ENCODE measurements at regions not wholly inside any gene's neighbourhood (a gene's known extent, or its start where the extent isn't known, plus 50 kb on each side); places are given as distances from the start of the nearest gene placed in this dataset.

GRCh38 chr14:97655169-97655948 is 858.2 kb downstream of the VRK1 start:
- Histone ChIP-seq H3K4me1 (ENCODE audit: control insufficient read depth in 2 of 2, insufficient read depth in 2 of 2, low read length in 2 of 2) (peaks cover 6 to 31% of the 10 kb centered on the region in 2 donors), H3K27me3 (ENCODE audit: control insufficient read depth in 2 of 2, insufficient read depth in 1 of 2, low read length in 1 of 2) (no peaks in the 10 kb centered on the region), H3K27ac (ENCODE audit: low read depth in 1 of 2, low read length in 1 of 2) (no peak overlapping the region), H3K4me3 (ENCODE audit: low read length in 2 of 2) (no peak overlapping the region), H3K9me3 (ENCODE audit: control insufficient read depth in 2 of 2, insufficient read depth in 1 of 2, low read length in 1 of 2) (no peaks in the 10 kb centered on the region), H3K36me3 (ENCODE audit: control insufficient read depth in 2 of 2, insufficient read depth in 2 of 2, low read length in 1 of 2) (no peaks in the 10 kb centered on the region)
- DNase-seq (ENCODE audit: low read depth in 6 of 9, low spot score in 9 of 9) = peak in 3 of 9 donors; percentile 15 to 42 (median 21)
- WGBS = 78% methylated on average over 5 of the region's 5 CpGs

- Histone ChIP-seq H3K27me3 (ENCODE audit: control insufficient read depth in 2 of 2, insufficient read depth in 1 of 2, low read length in 1 of 2) (no peaks in the 10 kb centered on the region), H3K4me1 (ENCODE audit: control insufficient read depth in 2 of 2, insufficient read depth in 2 of 2, low read length in 2 of 2) (peaks cover 6 to 31% of the 10 kb centered on the region in 2 donors), H3K27ac (ENCODE audit: low read depth in 1 of 2, low read length in 1 of 2) (no peak overlapping the region), H3K36me3 (ENCODE audit: control insufficient read depth in 2 of 2, insufficient read depth in 2 of 2, low read length in 1 of 2) (no peaks in the 10 kb centered on the region), H3K4me3 (ENCODE audit: low read length in 2 of 2) (no peak overlapping the region), H3K9me3 (ENCODE audit: control insufficient read depth in 2 of 2, insufficient read depth in 1 of 2, low read length in 1 of 2) (no peaks in the 10 kb centered on the region)
- WGBS = 97% methylated on average over 2 of the region's 2 CpGs
- DNase-seq (ENCODE audit: low read depth in 6 of 9, low spot score in 9 of 9) = no peak
Measured at GRCh38 chr14:97657609-97658008, 860.4 kb downstream of the VRK1 start.

- no peaks in the 10 kb centered on the region for H3K9me3 ChIP-seq (ENCODE audit: control insufficient read depth in 2 of 2, insufficient read depth in 1 of 2, low read length in 1 of 2)
- no peaks in the 10 kb centered on the region for H3K27me3 ChIP-seq (ENCODE audit: control insufficient read depth in 2 of 2, insufficient read depth in 1 of 2, low read length in 1 of 2)
- H3K4me3 ChIP-seq (ENCODE audit: low read length in 2 of 2) = no peak overlapping the region
- DNase-seq (ENCODE audit: low read depth in 6 of 9, low spot score in 9 of 9) = no peak
- H3K4me1 ChIP-seq (ENCODE audit: control insufficient read depth in 2 of 2, insufficient read depth in 2 of 2, low read length in 2 of 2) = peaks cover 3 to 11% of the 10 kb centered on the region in 2 donors
- no peaks in the 10 kb centered on the region for H3K36me3 ChIP-seq (ENCODE audit: control insufficient read depth in 2 of 2, insufficient read depth in 2 of 2, low read length in 1 of 2)
- 95% methylated on average over 6 of the region's 6 CpGs for WGBS
- H3K27ac ChIP-seq (ENCODE audit: low read depth in 1 of 2, low read length in 1 of 2) = no peak overlapping the region
Measured at GRCh38 chr14:97687944-97688630, 890.9 kb downstream of the VRK1 start.

- H3K4me3 ChIP-seq (ENCODE audit: low read length in 2 of 2) = no peak overlapping the region
- 97% methylated on average over 11 of the region's 11 CpGs for WGBS
- H3K9me3 ChIP-seq (ENCODE audit: control insufficient read depth in 2 of 2, insufficient read depth in 1 of 2, low read length in 1 of 2) = no peaks in the 10 kb centered on the region
- no peak for DNase-seq (ENCODE audit: low read depth in 6 of 9, low spot score in 9 of 9)
- no peaks in the 10 kb centered on the region for H3K36me3 ChIP-seq (ENCODE audit: control insufficient read depth in 2 of 2, insufficient read depth in 2 of 2, low read length in 1 of 2)
- no peaks in the 10 kb centered on the region for H3K27me3 ChIP-seq (ENCODE audit: control insufficient read depth in 2 of 2, insufficient read depth in 1 of 2, low read length in 1 of 2)
- peak overlapping the region in 1 of 2 donors; percentile 2 for H3K27ac ChIP-seq (ENCODE audit: low read depth in 1 of 2, low read length in 1 of 2)
- H3K4me1 ChIP-seq (ENCODE audit: control insufficient read depth in 2 of 2, insufficient read depth in 2 of 2, low read length in 2 of 2) = peaks cover 3 to 12% of the 10 kb centered on the region in 2 donors
Measured at GRCh38 chr14:97688631-97689336, 891.6 kb downstream of the VRK1 start.

- Histone ChIP-seq H3K36me3 (ENCODE audit: control insufficient read depth in 2 of 2, insufficient read depth in 2 of 2, low read length in 1 of 2) (peaks cover 0 to 7% of the 10 kb centered on the region in 2 donors), H3K4me3 (ENCODE audit: low read length in 2 of 2) (no peak overlapping the region), H3K27ac (ENCODE audit: low read depth in 1 of 2, low read length in 1 of 2) (no peak overlapping the region), H3K9me3 (ENCODE audit: control insufficient read depth in 2 of 2, insufficient read depth in 1 of 2, low read length in 1 of 2) (no peaks in the 10 kb centered on the region), H3K4me1 (ENCODE audit: control insufficient read depth in 2 of 2, insufficient read depth in 2 of 2, low read length in 2 of 2) (peaks cover 0 to 4% of the 10 kb centered on the region in 2 donors), H3K27me3 (ENCODE audit: control insufficient read depth in 2 of 2, insufficient read depth in 1 of 2, low read length in 1 of 2) (no peaks in the 10 kb centered on the region)
- 81% methylated on average over 6 of the region's 6 CpGs for WGBS
- DNase-seq (ENCODE audit: low read depth in 6 of 9, low spot score in 9 of 9) = no peak
Measured at GRCh38 chr14:97692084-97692483, 894.9 kb downstream of the VRK1 start.

GRCh38 chr14:97695456-97695981 is 898.3 kb downstream of the VRK1 start:
- no peak overlapping the region for H3K27ac ChIP-seq (ENCODE audit: low read depth in 1 of 2, low read length in 1 of 2)
- no peaks in the 10 kb centered on the region for H3K27me3 ChIP-seq (ENCODE audit: control insufficient read depth in 2 of 2, insufficient read depth in 1 of 2, low read length in 1 of 2)
- peaks cover 0 to 11% of the 10 kb centered on the region in 2 donors for H3K9me3 ChIP-seq (ENCODE audit: control insufficient read depth in 2 of 2, insufficient read depth in 1 of 2, low read length in 1 of 2)
- H3K4me3 ChIP-seq (ENCODE audit: low read length in 2 of 2) = no peak overlapping the region
- DNase-seq (ENCODE audit: low read depth in 6 of 9, low spot score in 9 of 9) = no peak
- 97% methylated on average over 5 of the region's 5 CpGs for WGBS
- peaks cover 0 to 13% of the 10 kb centered on the region in 2 donors for H3K4me1 ChIP-seq (ENCODE audit: control insufficient read depth in 2 of 2, insufficient read depth in 2 of 2, low read length in 2 of 2)
- H3K36me3 ChIP-seq (ENCODE audit: control insufficient read depth in 2 of 2, insufficient read depth in 2 of 2, low read length in 1 of 2) = peaks cover 0 to 27% of the 10 kb centered on the region in 2 donors

GRCh38 chr14:97697772-97698171 is 900.6 kb downstream of the VRK1 start:
- WGBS = 52% methylated on average over 2 of the region's 2 CpGs
- H3K27ac ChIP-seq (ENCODE audit: low read depth in 1 of 2, low read length in 1 of 2) = no peak overlapping the region
- H3K36me3 ChIP-seq (ENCODE audit: control insufficient read depth in 2 of 2, insufficient read depth in 2 of 2, low read length in 1 of 2) = peaks cover 0 to 27% of the 10 kb centered on the region in 2 donors
- peaks cover 0 to 11% of the 10 kb centered on the region in 2 donors for H3K9me3 ChIP-seq (ENCODE audit: control insufficient read depth in 2 of 2, insufficient read depth in 1 of 2, low read length in 1 of 2)
- peaks cover 5 to 22% of the 10 kb centered on the region in 2 donors for H3K4me1 ChIP-seq (ENCODE audit: control insufficient read depth in 2 of 2, insufficient read depth in 2 of 2, low read length in 2 of 2)
- H3K27me3 ChIP-seq (ENCODE audit: control insufficient read depth in 2 of 2, insufficient read depth in 1 of 2, low read length in 1 of 2) = no peaks in the 10 kb centered on the region
- no peak overlapping the region for H3K4me3 ChIP-seq (ENCODE audit: low read length in 2 of 2)
- DNase-seq (ENCODE audit: low read depth in 6 of 9, low spot score in 9 of 9) = no peak

GRCh38 chr14:97699026-97699425 is 901.8 kb downstream of the VRK1 start:
- peaks cover 10 to 31% of the 10 kb centered on the region in 2 donors for H3K4me1 ChIP-seq (ENCODE audit: control insufficient read depth in 2 of 2, insufficient read depth in 2 of 2, low read length in 2 of 2)
- no peaks in the 10 kb centered on the region for H3K27me3 ChIP-seq (ENCODE audit: control insufficient read depth in 2 of 2, insufficient read depth in 1 of 2, low read length in 1 of 2)
- no peak overlapping the region for H3K27ac ChIP-seq (ENCODE audit: low read depth in 1 of 2, low read length in 1 of 2)
- WGBS = 83% methylated on average over 3 of the region's 3 CpGs
- no peak overlapping the region for H3K4me3 ChIP-seq (ENCODE audit: low read length in 2 of 2)
- no peak for DNase-seq (ENCODE audit: low read depth in 6 of 9, low spot score in 9 of 9)
- H3K9me3 ChIP-seq (ENCODE audit: control insufficient read depth in 2 of 2, insufficient read depth in 1 of 2, low read length in 1 of 2) = peaks cover 0 to 11% of the 10 kb centered on the region in 2 donors
- peaks cover 0 to 27% of the 10 kb centered on the region in 2 donors for H3K36me3 ChIP-seq (ENCODE audit: control insufficient read depth in 2 of 2, insufficient read depth in 2 of 2, low read length in 1 of 2)
